SK-N-SH treated with all-trans-retinoic acid at 6 μM for 48 hours (cell line): ENCODE measurements at regions not wholly inside any gene's neighbourhood (a gene's known extent, or its start where the extent isn't known, plus 50 kb on each side); places are given as distances from the start of the nearest gene placed in this dataset.
"Not testable (repeated sequence)": the region's sequence is repeated elsewhere in the genome, so short reads cannot be mapped to it uniquely, and the experiment has no call there.

Experiments
- ATAC-seq: fragments of 200-7000 bp; cut with Tn5 transposase; 3 replicates; pipeline ENCODE4 v1.9.1; 2020; ENCODE audit warnings: mild to moderate bottlenecking, moderate library complexity
- ARNTL ChIP-seq: fragments of 450-650 bp; formaldehyde crosslinking; IDR thresholded peaks from 2 replicates; pipeline ENCODE4 v1.5.0; 2020; ENCODE audit warnings: low read depth, mild to moderate bottlenecking, moderate library complexity, borderline replicate concordance
- BACH2 ChIP-seq: fragments of 250-450 bp; sonication (Bioruptor Pico); IDR thresholded peaks from 2 replicates; pipeline ENCODE4 v1.9.0; 2021; ENCODE audit warnings: mild to moderate bottlenecking, borderline replicate concordance
- CSDC2 ChIP-seq: fragments of 250-450 bp; sonication (Bioruptor Pico); IDR thresholded peaks from 2 replicates; pipeline ENCODE4 v1.5.0; 2020; ENCODE audit warnings: mild to moderate bottlenecking, moderate library complexity
- ESRRG ChIP-seq: fragments of 250-450 bp; sonication (Bioruptor Pico); IDR thresholded peaks from 2 replicates; pipeline ENCODE4 v1.6.1; 2021; ENCODE audit warnings: mild to moderate bottlenecking
- GLIS3 ChIP-seq: fragments of 250-450 bp; sonication (Bioruptor Pico); IDR thresholded peaks from 2 replicates; pipeline ENCODE4 v1.5.0; 2020; ENCODE audit warnings: mild to moderate bottlenecking, moderate library complexity
- ISL1 ChIP-seq: fragments of 250-450 bp; sonication (Bioruptor Pico); IDR thresholded peaks from 2 replicates; pipeline ENCODE4 v2.1.2; 2022; ENCODE audit warnings: mild to moderate bottlenecking, moderate library complexity
- OSR1 ChIP-seq: fragments of 250-450 bp; sonication (Bioruptor Pico); IDR thresholded peaks from 2 replicates; pipeline ENCODE4 v1.8.0; 2022; ENCODE audit warnings: moderate library complexity, mild to moderate bottlenecking, inconsistent platforms
- PATZ1 ChIP-seq: fragments of 250-450 bp; sonication (Bioruptor Pico); IDR thresholded peaks from 2 replicates; pipeline ENCODE4 v1.8.0; 2020; ENCODE audit warnings: mild to moderate bottlenecking, moderate library complexity, borderline replicate concordance
- POU6F1 ChIP-seq: fragments of 250-450 bp; sonication (Bioruptor Pico); IDR thresholded peaks from 2 replicates; pipeline ENCODE4 v1.8.0; 2021; ENCODE audit warnings: low read depth, mild to moderate bottlenecking, moderate library complexity, borderline replicate concordance
- PPARA ChIP-seq: fragments of 250-450 bp; sonication (Bioruptor Pico); IDR thresholded peaks from 2 replicates; pipeline ENCODE4 v1.5.0; 2020; ENCODE audit warnings: mild to moderate bottlenecking, borderline replicate concordance
- RARB ChIP-seq: fragments of 250-450 bp; sonication (Bioruptor Pico); IDR thresholded peaks from 2 replicates; pipeline ENCODE4 v1.8.0; 2021; ENCODE audit warnings: mild to moderate bottlenecking, moderate library complexity
- SNAI2 ChIP-seq: fragments of 250-450 bp; sonication (Bioruptor Pico); IDR thresholded peaks from 2 replicates; pipeline ENCODE4 v1.5.0; 2020; ENCODE audit warnings: mild to moderate bottlenecking, moderate library complexity
- TCF4 ChIP-seq: fragments of 250-450 bp; sonication (Bioruptor Pico); IDR thresholded peaks from 2 replicates; pipeline ENCODE4 v1.8.0; 2021; ENCODE audit warnings: mild to moderate bottlenecking, moderate library complexity, borderline replicate concordance
- TSHZ2 ChIP-seq: fragments of 250-450 bp; sonication (Bioruptor Pico); IDR thresholded peaks from 2 replicates; pipeline ENCODE4 v1.5.0; 2020; ENCODE audit warnings: mild to moderate bottlenecking, moderate library complexity
- ZC3H10 ChIP-seq: fragments of 250-450 bp; sonication (Bioruptor Pico); IDR thresholded peaks from 2 replicates; pipeline ENCODE4 v1.5.1; 2021; ENCODE audit warnings: mild to moderate bottlenecking, moderate library complexity
- ZFP3 ChIP-seq: fragments of 250-450 bp; sonication (Bioruptor Pico); IDR thresholded peaks from 2 replicates; pipeline ENCODE4 v1.5.0; 2020; ENCODE audit warnings: mild to moderate bottlenecking, moderate library complexity
- ZFP30 ChIP-seq: fragments of 450-650 bp; formaldehyde crosslinking; IDR thresholded peaks from 2 replicates; pipeline ENCODE4 v1.5.0; 2022; ENCODE audit warnings: mild to moderate bottlenecking, moderate library complexity
- ZNF70 ChIP-seq: fragments of 450-650 bp; formaldehyde crosslinking; IDR thresholded peaks from 2 replicates; pipeline ENCODE4 v1.5.0; 2020; ENCODE audit warnings: mild to moderate bottlenecking, moderate library complexity
- ZNF8 ChIP-seq: fragments of 450-650 bp; formaldehyde crosslinking; IDR thresholded peaks from 2 replicates; pipeline ENCODE4 v1.5.0; 2020; ENCODE audit warnings: mild to moderate bottlenecking, moderate library complexity

GRCh38 chrX:3518870-3519269, 172.4 kb upstream of the MXRA5 start (continued):
- no peak for TF ChIP-seq TSHZ2 (CRISPR knock-in tag)
- TF ChIP-seq TCF4 (CRISPR knock-in tag), result no peak
- no peak for TF ChIP-seq ZFP30 (CRISPR knock-in tag)
- no peak for TF ChIP-seq GLIS3 (CRISPR knock-in tag)
- TF ChIP-seq RARB, result no peak
- TF ChIP-seq ARNTL (CRISPR knock-in tag), result no peak
- TF ChIP-seq ZNF8 (CRISPR knock-in tag), result no peak
- TF ChIP-seq ZNF70 (CRISPR knock-in tag), result no peak
- no peak for TF ChIP-seq ZFP3 (CRISPR knock-in tag)
- TF ChIP-seq OSR1, result no peak
- no peak for TF ChIP-seq BACH2
- no peak for TF ChIP-seq SNAI2 (CRISPR knock-in tag)
- no peak for TF ChIP-seq ZC3H10 (CRISPR knock-in tag)
- TF ChIP-seq PPARA (CRISPR knock-in tag), result no peak

- ATAC-seq, result no peak
- no peak for TF ChIP-seq ZFP3 (CRISPR knock-in tag)
- TF ChIP-seq, all 23 proteins: peak for 0
Observed at GRCh38 chrX:3516051-3516541, 169.6 kb upstream of the MXRA5 start.

GRCh38 chrX:3514996-3515395, 168.5 kb upstream of the MXRA5 start:
- no peak for TF ChIP-seq ARNTL (CRISPR knock-in tag)
- TF ChIP-seq PATZ1 (CRISPR knock-in tag), result no peak
- TF ChIP-seq SNAI2 (CRISPR knock-in tag), result no peak
- no peak for TF ChIP-seq ZNF8 (CRISPR knock-in tag)
- TF ChIP-seq CSDC2 (CRISPR knock-in tag), result no peak
- TF ChIP-seq GLIS3 (CRISPR knock-in tag), result no peak
- no peak for TF ChIP-seq RARB
- TF ChIP-seq ZFP3 (CRISPR knock-in tag), result no peak
- no peak for TF ChIP-seq TSHZ2 (CRISPR knock-in tag)
- TF ChIP-seq ZNF70 (CRISPR knock-in tag), result no peak
- TF ChIP-seq PPARA (CRISPR knock-in tag), result no peak
- TF ChIP-seq ISL1 (CRISPR knock-in tag), result no peak
- no peak for TF ChIP-seq TCF4 (CRISPR knock-in tag)
- no peak for TF ChIP-seq POU6F1
- TF ChIP-seq ESRRG, result no peak
- no peak for ATAC-seq

GRCh38 chrX:3512150-3512549, 165.7 kb upstream of the MXRA5 start:
- not testable (repeated sequence) for ATAC-seq
